Activated naive CD4-positive, alpha-beta T cell treated with anti-CD3 and anti-CD28 coated beads for 36 hours (primary cell): ENCODE measurements at regions not wholly inside any gene's neighbourhood (a gene's known extent, or its start where the extent isn't known, plus 50 kb on each side); places are given as distances from the start of the nearest gene placed in this dataset.

Experiments
- CTCF ChIA-PET: fragments of 350-600 bp; sonication (Branson Sonifier 250); formaldehyde crosslinking; loops from one replicate; lab custom pipeline; 2021; ENCODE audit warnings: antibody characterized with exemption; lab: Charles Lee
- DNase-seq: peaks from one replicate; pipeline ENCODE4 v3.0.0-alpha.2; 2020
- H3K27ac Mint-ChIP-seq: one replicate; pipeline ENCODE4 v1.8.0; 2021; ENCODE audit warnings: mild to moderate bottlenecking, mixed read lengths
- H3K27me3 Mint-ChIP-seq: one replicate; pipeline ENCODE4 v1.8.0; 2021; ENCODE audit warnings: low read depth, mixed read lengths
- H3K36me3 Mint-ChIP-seq: one replicate; pipeline ENCODE4 v1.8.0; 2021; ENCODE audit warnings: low read depth, mixed read lengths
- H3K4me1 Mint-ChIP-seq: one replicate; pipeline ENCODE4 v1.8.0; 2021; ENCODE audit warnings: low read depth, mixed read lengths
- H3K4me3 Mint-ChIP-seq: one replicate; pipeline ENCODE4 v1.8.0; 2021; ENCODE audit warnings: mild to moderate bottlenecking, moderate library complexity, mixed read lengths
- H3K9me3 Mint-ChIP-seq: one replicate; pipeline ENCODE4 v1.8.0; 2021; ENCODE audit warnings: mixed read lengths
- intact Hi-C: fragments of 100-400 bp; cut with micrococcal nuclease; formaldehyde crosslinking; loops from one replicate; pipeline ENCODE4 v1.15.1; 2023

DNA sequence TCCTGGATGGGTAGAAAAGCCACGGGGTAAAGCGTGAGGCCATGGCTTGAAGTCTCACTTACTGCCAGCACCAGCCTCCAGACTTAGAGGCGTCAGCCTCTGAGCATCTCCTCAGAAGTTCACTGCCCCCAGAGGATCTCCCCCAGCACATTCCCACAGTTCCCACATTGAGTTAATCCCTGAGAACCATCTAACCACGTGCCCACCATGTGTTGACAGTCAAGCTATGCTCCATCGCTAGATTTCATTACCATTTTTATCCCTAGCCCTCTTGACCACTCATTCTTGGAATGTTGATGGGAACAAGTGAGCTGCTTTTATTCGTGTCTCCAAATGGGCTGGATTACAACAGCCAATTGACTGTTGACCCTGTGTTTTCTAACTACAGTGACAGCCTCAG, 283.3 kb upstream of the IRX1 start:
- CTCF ChIA-PET: no interaction called here
- Mint-ChIP-seq H3K4me3 (no peak overlapping the region), H3K9me3 (peaks cover 4% of the 10 kb centered on the region), H3K27ac (no peak overlapping the region), H3K4me1 (no peaks in the 10 kb centered on the region), H3K36me3 (no peaks in the 10 kb centered on the region), H3K27me3 (peaks cover 2% of the 10 kb centered on the region)
- intact Hi-C loops: no loop called here
- DNase-seq: no peak

GRCh38 chr5:3311433-3311832, 284.2 kb upstream of the IRX1 start:
- H3K4me3 Mint-ChIP-seq: no peak overlapping the region
- intact Hi-C loops: no loop called here
- H3K9me3 Mint-ChIP-seq: peaks cover 4% of the 10 kb centered on the region
- H3K4me1 Mint-ChIP-seq: no peaks in the 10 kb centered on the region
- peaks cover 2% of the 10 kb centered on the region for H3K27me3 Mint-ChIP-seq
- H3K27ac Mint-ChIP-seq: no peak overlapping the region
- CTCF ChIA-PET: no interaction called here
- DNase-seq: no peak
- H3K36me3 Mint-ChIP-seq: no peaks in the 10 kb centered on the region

DNA sequence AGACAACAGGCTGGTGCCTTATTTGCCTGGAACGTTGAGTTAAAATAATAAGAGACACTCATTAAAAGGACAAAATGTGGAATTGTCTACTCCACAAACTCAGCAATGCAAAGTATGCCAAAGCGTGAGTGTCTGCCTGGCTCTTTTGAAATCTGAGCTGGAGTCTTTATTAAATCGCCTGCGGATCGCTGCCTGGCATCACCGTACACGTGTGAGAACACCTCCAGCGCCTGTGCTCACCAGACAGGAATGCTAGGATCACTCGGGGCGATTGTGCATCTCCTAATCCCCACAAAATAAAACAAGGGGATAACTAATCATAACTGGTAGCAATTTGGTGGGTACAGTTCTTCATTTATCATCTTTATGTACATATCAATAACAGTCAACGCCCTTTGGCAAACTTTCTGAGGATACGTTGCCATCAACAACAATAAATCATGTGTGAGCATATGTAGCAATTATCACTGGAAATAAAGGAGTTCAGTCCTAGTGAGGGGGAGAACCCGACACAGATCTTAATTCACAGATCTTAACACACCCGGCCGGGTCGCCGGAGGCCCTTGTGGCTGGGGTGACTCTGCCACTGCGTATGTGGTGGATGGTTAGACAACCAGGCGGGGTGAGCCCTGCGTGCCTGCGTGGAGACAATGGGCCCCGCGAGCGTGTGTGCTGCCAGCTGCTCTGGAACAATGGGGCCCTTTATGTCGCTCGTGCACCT, 284.9 kb upstream of the IRX1 start:
- no peaks in the 10 kb centered on the region for H3K36me3 Mint-ChIP-seq
- CTCF ChIA-PET: no interaction called here
- peaks cover 2% of the 10 kb centered on the region for H3K27me3 Mint-ChIP-seq
- DNase-seq: no peak
- no peak overlapping the region for H3K4me3 Mint-ChIP-seq
- H3K27ac Mint-ChIP-seq: no peak overlapping the region
- peaks cover 4% of the 10 kb centered on the region for H3K9me3 Mint-ChIP-seq
- intact Hi-C loops: no loop called here
- no peaks in the 10 kb centered on the region for H3K4me1 Mint-ChIP-seq

GRCh38 chr5:3309538-3309937, 286.1 kb upstream of the IRX1 start:
- no peak for DNase-seq
- no peaks in the 10 kb centered on the region for H3K36me3 Mint-ChIP-seq
- no peak overlapping the region for H3K27ac Mint-ChIP-seq
- no peaks in the 10 kb centered on the region for H3K4me1 Mint-ChIP-seq
- intact Hi-C loops: no loop called here
- H3K9me3 Mint-ChIP-seq: peaks cover 4% of the 10 kb centered on the region
- CTCF ChIA-PET: no interaction called here
- no peak overlapping the region for H3K4me3 Mint-ChIP-seq
- peaks cover 2% of the 10 kb centered on the region for H3K27me3 Mint-ChIP-seq

- Mint-ChIP-seq H3K27ac (no peak overlapping the region), H3K4me1 (no peaks in the 10 kb centered on the region), H3K36me3 (no peaks in the 10 kb centered on the region), H3K27me3 (peaks cover 2% of the 10 kb centered on the region), H3K9me3 (peaks cover 4% of the 10 kb centered on the region), H3K4me3 (no peak overlapping the region)
- DNase-seq: no peak
- intact Hi-C loops: no loop called here
- CTCF ChIA-PET: interaction anchor here (0.7 kb wide), 1 partner anchor 53 kb away, joined by 3 read pairs; no protein-coding TSS in a partner anchor
Measured at GRCh38 chr5:3307982-3308621, 287.5 kb upstream of the IRX1 start.

GRCh38 chr5:3305432-3305831, 290.2 kb upstream of the IRX1 start:
- no peaks in the 10 kb centered on the region for H3K9me3 Mint-ChIP-seq
- CTCF ChIA-PET: no interaction called here

DNA sequence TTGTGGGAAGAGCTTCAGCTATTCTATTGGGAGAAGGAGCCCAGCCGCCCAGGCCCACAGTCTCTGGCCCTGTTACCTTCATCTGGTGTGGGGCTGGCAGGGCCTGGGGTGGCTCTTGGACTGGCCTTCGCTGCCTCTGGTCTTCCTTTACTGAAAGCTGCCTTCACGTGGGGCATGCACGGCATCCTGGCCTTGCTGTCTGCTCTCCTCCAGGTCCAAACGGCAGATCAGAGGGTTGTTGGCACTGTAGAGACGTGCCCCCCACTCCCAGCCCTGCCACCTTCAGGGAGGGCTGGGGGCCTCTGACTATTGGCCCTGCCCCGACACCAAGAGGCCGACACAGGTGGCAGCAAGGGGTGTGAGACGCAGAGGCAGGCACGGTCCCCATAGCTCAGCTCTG, 291.3 kb upstream of the IRX1 start:
- peaks cover 10% of the 10 kb centered on the region for H3K27me3 Mint-ChIP-seq
- intact Hi-C loops: no loop called here
- no peaks in the 10 kb centered on the region for H3K4me1 Mint-ChIP-seq
- CTCF ChIA-PET: no interaction called here
- no peak overlapping the region for H3K27ac Mint-ChIP-seq
- H3K9me3 Mint-ChIP-seq: no peaks in the 10 kb centered on the region
- H3K4me3 Mint-ChIP-seq: no peak overlapping the region
- DNase-seq: no peak
- H3K36me3 Mint-ChIP-seq: no peaks in the 10 kb centered on the region

More at GRCh38 chr5:3305432-3305831, 290.2 kb upstream of the IRX1 start:
- H3K27ac Mint-ChIP-seq: no peak overlapping the region
- intact Hi-C loops: no loop called here
- no peaks in the 10 kb centered on the region for H3K4me1 Mint-ChIP-seq
- no peak overlapping the region for H3K4me3 Mint-ChIP-seq
- peaks cover 10% of the 10 kb centered on the region for H3K27me3 Mint-ChIP-seq
- DNase-seq: no peak
- no peaks in the 10 kb centered on the region for H3K36me3 Mint-ChIP-seq

GRCh38 chr5:3303777-3304176, 291.9 kb upstream of the IRX1 start:
- H3K4me1 Mint-ChIP-seq: no peaks in the 10 kb centered on the region
- no peaks in the 10 kb centered on the region for H3K36me3 Mint-ChIP-seq
- no peak for DNase-seq
- no peak overlapping the region for H3K4me3 Mint-ChIP-seq
- CTCF ChIA-PET: no interaction called here
- H3K27me3 Mint-ChIP-seq: peaks cover 12% of the 10 kb centered on the region
- H3K27ac Mint-ChIP-seq: no peak overlapping the region
- no peaks in the 10 kb centered on the region for H3K9me3 Mint-ChIP-seq
- intact Hi-C loops: no loop called here

DNA sequence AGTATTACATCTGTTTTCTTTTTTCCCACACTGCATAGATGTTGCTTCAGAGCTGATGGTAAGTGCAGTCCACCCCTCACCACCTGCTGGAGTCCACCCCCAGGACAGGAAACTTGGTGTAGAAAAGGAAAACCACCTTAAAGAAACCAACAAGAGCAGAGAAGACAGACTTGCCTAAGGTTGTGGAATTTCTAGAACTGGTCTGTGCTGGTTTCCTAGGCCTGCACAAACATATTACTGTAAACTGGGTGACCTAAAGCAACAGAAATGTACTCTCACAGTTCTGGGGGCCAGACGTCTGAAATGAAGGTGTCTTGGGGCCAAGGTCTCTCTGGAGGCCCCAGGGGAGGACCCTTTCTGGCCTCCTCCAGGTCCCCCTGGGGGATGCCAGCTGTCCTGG, 293.4 kb upstream of the IRX1 start:
- H3K4me3 Mint-ChIP-seq: no peak overlapping the region
- CTCF ChIA-PET: interaction anchor here (0.6 kb wide), 1 partner anchor 16 kb away, joined by 3 read pairs; no protein-coding TSS in a partner anchor
- intact Hi-C loops: no loop called here
- H3K27me3 Mint-ChIP-seq: peaks cover 12% of the 10 kb centered on the region
- no peak for DNase-seq
- no peaks in the 10 kb centered on the region for H3K9me3 Mint-ChIP-seq
- H3K27ac Mint-ChIP-seq: no peak overlapping the region
- H3K4me1 Mint-ChIP-seq: no peaks in the 10 kb centered on the region
- no peaks in the 10 kb centered on the region for H3K36me3 Mint-ChIP-seq

DNA sequence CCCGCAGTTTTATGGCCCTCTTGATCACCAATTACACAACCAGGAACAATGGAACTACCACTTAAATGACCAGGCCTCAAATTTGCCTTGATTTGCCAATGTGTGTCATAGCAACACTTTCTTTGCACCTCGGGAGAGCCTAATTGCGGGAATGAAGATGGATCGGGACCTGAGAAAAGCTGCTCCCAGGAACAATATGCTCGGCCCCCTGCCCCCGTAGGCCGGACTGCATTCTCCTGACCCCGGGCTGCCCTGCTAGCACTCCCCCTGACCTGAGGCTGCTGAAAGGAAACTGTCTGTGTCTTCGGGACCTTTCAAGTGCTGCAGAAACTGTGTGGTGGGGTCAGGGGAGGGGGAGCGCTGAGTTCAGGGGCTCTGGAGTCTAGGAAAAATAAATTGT, 294.3 kb upstream of the IRX1 start:
- Mint-ChIP-seq H3K27me3 (peaks cover 12% of the 10 kb centered on the region), H3K9me3 (no peaks in the 10 kb centered on the region), H3K4me3 (no peak overlapping the region), H3K4me1 (no peaks in the 10 kb centered on the region), H3K36me3 (no peaks in the 10 kb centered on the region), H3K27ac (no peak overlapping the region)
- no peak for DNase-seq
- intact Hi-C loops: no loop called here
- CTCF ChIA-PET: no interaction called here

DNA sequence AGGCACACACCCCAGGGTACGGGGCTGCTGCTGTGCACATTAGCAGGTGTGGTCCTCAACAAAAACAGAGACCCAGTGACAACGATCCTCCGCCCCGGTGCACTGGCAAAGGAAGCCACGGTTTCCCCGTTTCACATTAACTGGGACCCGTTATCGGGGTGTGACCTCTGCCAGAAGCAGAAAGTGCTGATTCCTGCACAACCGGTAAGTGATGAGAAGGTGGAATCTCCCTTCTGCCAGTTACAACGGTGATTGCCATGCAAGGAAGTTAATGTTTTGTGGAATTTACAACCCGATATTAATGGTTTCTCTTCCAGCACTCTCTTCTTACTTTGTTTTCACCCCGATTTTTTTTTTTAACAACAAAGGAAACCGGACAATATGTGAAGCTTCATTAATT, 294.9 kb upstream of the IRX1 start:
- H3K4me1 Mint-ChIP-seq: no peaks in the 10 kb centered on the region
- peaks cover 12% of the 10 kb centered on the region for H3K27me3 Mint-ChIP-seq
- no peak overlapping the region for H3K4me3 Mint-ChIP-seq
- DNase-seq: no peak
- intact Hi-C loops: no loop called here
- CTCF ChIA-PET: no interaction called here
- H3K36me3 Mint-ChIP-seq: no peaks in the 10 kb centered on the region
- H3K27ac Mint-ChIP-seq: no peak overlapping the region
- H3K9me3 Mint-ChIP-seq: no peaks in the 10 kb centered on the region

DNA sequence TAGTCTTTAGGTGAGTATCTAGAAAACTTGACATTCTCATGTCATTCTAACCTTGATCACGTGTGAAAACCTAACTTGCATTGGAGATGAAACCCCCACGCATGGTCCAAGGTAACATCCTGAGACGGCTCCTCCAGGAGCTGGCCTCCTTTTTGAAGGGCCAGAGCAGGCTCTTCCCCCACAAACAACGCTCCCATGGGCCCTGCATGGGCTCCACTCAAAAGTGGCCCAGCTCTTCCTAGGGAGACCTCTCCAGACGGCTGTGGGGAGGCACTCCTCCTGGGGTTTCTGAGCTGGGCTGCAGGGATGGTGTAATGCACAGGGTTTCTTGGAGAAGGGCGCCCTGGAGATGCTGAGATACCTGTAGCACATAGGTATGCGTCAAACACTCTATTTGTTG, 296.2 kb upstream of the IRX1 start:
- Mint-ChIP-seq H3K4me1 (no peaks in the 10 kb centered on the region), H3K9me3 (no peaks in the 10 kb centered on the region), H3K4me3 (no peak overlapping the region), H3K27ac (no peak overlapping the region), H3K36me3 (no peaks in the 10 kb centered on the region), H3K27me3 (peaks cover 12% of the 10 kb centered on the region)
- DNase-seq: no peak
- CTCF ChIA-PET: no interaction called here
- intact Hi-C loops: no loop called here

GRCh38 chr5:3297853-3298252, 297.8 kb upstream of the IRX1 start:
- H3K4me3 Mint-ChIP-seq: no peak overlapping the region
- intact Hi-C loops: no loop called here
- DNase-seq: no peak
- H3K4me1 Mint-ChIP-seq: no peaks in the 10 kb centered on the region
- CTCF ChIA-PET: no interaction called here
- H3K36me3 Mint-ChIP-seq: no peaks in the 10 kb centered on the region
- H3K9me3 Mint-ChIP-seq: no peaks in the 10 kb centered on the region
- H3K27ac Mint-ChIP-seq: no peak overlapping the region
- peaks cover 10% of the 10 kb centered on the region for H3K27me3 Mint-ChIP-seq
